Small intestine (tissue), 7 donors: ENCODE measurements at regions not wholly inside any gene's neighbourhood (a gene's known extent, or its start where the extent isn't known, plus 50 kb on each side); places are given as distances from the start of the nearest gene placed in this dataset.

Experiments used
- DNase-seq, 2 donors: peaks; one replicate each; pipeline versions ENCODE4 v3.0.0 to v3.0.0-alpha.2; 2013
- FAIRE-seq: peaks from 2 replicates; lab custom pipeline; 2012; peaks lifted over from hg19 to GRCh38; lab: Jason Lieb, UNC
- H3K27ac ChIP-seq, 3 donors: one replicate each; pipeline ENCODE4 v1.5.1; 2013; ENCODE audit warnings: low read length in 2 of 3, mild to moderate bottlenecking in 2 of 3, control low read depth in 1 of 3, inconsistent platforms in 1 of 3, low read depth in 1 of 3, moderate library complexity in 1 of 3
- H3K27me3 ChIP-seq, 3 donors: one replicate each; pipeline ENCODE4 v1.6.1; 2013; ENCODE audit warnings: low read length in 3 of 3, inconsistent platforms in 1 of 3; ENCODE audit not compliant: control insufficient read depth in 3 of 3, insufficient read depth in 3 of 3
- H3K36me3 ChIP-seq, 3 donors: one replicate each; pipeline ENCODE4 v1.6.1; 2013; ENCODE audit warnings: low read length in 3 of 3, inconsistent platforms in 1 of 3, low read depth in 1 of 3, mild to moderate bottlenecking in 1 of 3, moderate library complexity in 1 of 3; ENCODE audit not compliant: control insufficient read depth in 3 of 3, insufficient read depth in 2 of 3
- H3K4me1 ChIP-seq, 3 donors: one replicate each; pipeline ENCODE4 v1.6.1; 2013; ENCODE audit warnings: low read length in 2 of 3, inconsistent platforms in 1 of 3, low read depth in 1 of 3, mild to moderate bottlenecking in 1 of 3, moderate library complexity in 1 of 3; ENCODE audit not compliant: control insufficient read depth in 3 of 3, insufficient read depth in 2 of 3
- H3K4me3 ChIP-seq, 3 donors: one replicate each; pipeline ENCODE4 v1.5.1; 2013; ENCODE audit warnings: low read length in 3 of 3, control low read depth in 1 of 3, inconsistent platforms in 1 of 3, low read depth in 1 of 3, mild to moderate bottlenecking in 1 of 3, moderate library complexity in 1 of 3
- H3K9me3 ChIP-seq, 2 donors: one replicate each; pipeline ENCODE4 v1.6.1; 2013; ENCODE audit warnings: low read depth in 1 of 2, low read length in 1 of 2; ENCODE audit not compliant: control insufficient read depth in 2 of 2, insufficient read depth in 1 of 2
- WGBS, 3 donors: extraction: QIAGEN DNeasy Blood & Tissue Kit; methylation state at CpG; one replicate each; pipeline ENCODE4 v1.1.7; 2013; 5-methylcytosine and 5-hydroxymethylcytosine counted together
- donor health status: healthy with polysubstance abuse.
- donor health status: control.
- donor health status: control.
- donor health status: Bipolar disorder and iron deficiency.
- donor health status: healthy.

GRCh38 chr3:18494251-18494650 is 69.1 kb upstream of the SATB1 start:
- Histone ChIP-seq H3K27ac (no peak overlapping the region), H3K4me3 (no peak overlapping the region), H3K27me3 (no peaks in the 10 kb centered on the region), H3K9me3 (no peaks in the 10 kb centered on the region), H3K36me3 (no peaks in the 10 kb centered on the region), H3K4me1 (no peaks in the 10 kb centered on the region)
- DNase-seq (no peak), FAIRE-seq (no peak)
- WGBS, 3 donors: 85 to 90% (median 85%) methylated on average over 1 of the region's 1 CpG

GRCh38 chr3:18489939-18490338 is 64.8 kb upstream of the SATB1 start:
- H3K27me3 ChIP-seq: no peaks in the 10 kb centered on the region
- H3K4me1 ChIP-seq: no peaks in the 10 kb centered on the region
- no peaks in the 10 kb centered on the region for H3K9me3 ChIP-seq
- DNase-seq (peak in 1 of 2 donors; percentile 11), FAIRE-seq (no peak)
- no peak overlapping the region for H3K27ac ChIP-seq
- 75 to 90% (median 80%) methylated on average over 4 of the region's 4 CpGs for WGBS, 3 donors
- no peaks in the 10 kb centered on the region for H3K36me3 ChIP-seq
- H3K4me3 ChIP-seq: no peak overlapping the region

- FAIRE-seq (no peak), DNase-seq (no peak)
- H3K4me1 ChIP-seq: no peaks in the 10 kb centered on the region
- H3K36me3 ChIP-seq: no peaks in the 10 kb centered on the region
- no peak overlapping the region for H3K27ac ChIP-seq
- H3K4me3 ChIP-seq: no peak overlapping the region
- no peaks in the 10 kb centered on the region for H3K27me3 ChIP-seq
- H3K9me3 ChIP-seq: no peaks in the 10 kb centered on the region
- 81 to 91% (median 85%) methylated on average over 3 of the region's 3 CpGs for WGBS, 3 donors
Measured at GRCh38 chr3:18483226-18483625, 58.1 kb upstream of the SATB1 start.

GRCh38 chr3:18481946-18482548 is 56.9 kb upstream of the SATB1 start:
- no peak overlapping the region for H3K4me3 ChIP-seq
- no peaks in the 10 kb centered on the region for H3K27me3 ChIP-seq
- no peaks in the 10 kb centered on the region for H3K4me1 ChIP-seq
- no peaks in the 10 kb centered on the region for H3K36me3 ChIP-seq
- no peaks in the 10 kb centered on the region for H3K9me3 ChIP-seq
- no peak overlapping the region for H3K27ac ChIP-seq
- FAIRE-seq: no peak
- 27 to 43% (median 42%) methylated on average over 4 of the region's 4 CpGs for WGBS, 3 donors
- DNase-seq: no peak

- Histone ChIP-seq H3K36me3 (no peaks in the 10 kb centered on the region), H3K9me3 (no peaks in the 10 kb centered on the region), H3K4me3 (no peak overlapping the region), H3K27ac (no peak overlapping the region), H3K27me3 (no peaks in the 10 kb centered on the region), H3K4me1 (no peaks in the 10 kb centered on the region)
- peak; percentile 64 for FAIRE-seq
- DNase-seq: no peak
- 66 to 89% (median 77%) methylated on average over 4 of the region's 4 CpGs for WGBS, 3 donors
Measured at GRCh38 chr3:18477620-18478019, 52.5 kb upstream of the SATB1 start.
